ENCODE measurements at regions not wholly inside any gene's neighbourhood (a gene's known extent, or its start where the extent isn't known, plus 50 kb on each side); places are given as distances from the start of the nearest gene placed in this dataset.

GRCh38 chr14:83470959-83471695 is 1937.5 kb upstream of the SEL1L start:
- Histone ChIP-seq H3K9me3 (no peaks in the 10 kb centered on the region), H3K27ac (no peak overlapping the region), H3K4me1 (no peaks in the 10 kb centered on the region), H3K4me3 (no peak overlapping the region), H3K36me3 (no peaks in the 10 kb centered on the region), H3K27me3 (no peaks in the 10 kb centered on the region)
- no peak for TF ChIP-seq EP300 (IDR thresholded peaks at IDR 0.05)
- TF ChIP-seq POLR2A (IDR thresholded peaks at IDR 0.05): no peak
- no peak for TF ChIP-seq POLR2AphosphoS5 (IDR thresholded peaks at IDR 0.05)
- TF ChIP-seq CTCF (IDR thresholded peaks at IDR 0.05): no peak
- WGBS, 2 donors: 79 to 95% methylated on average over 1 of the region's 1 CpG
- intact Hi-C loops (cut with DNase I): no loop called here
- no peak for DNase-seq

- DNase-seq: no peak
- Histone ChIP-seq H3K36me3 (no peaks in the 10 kb centered on the region), H3K4me3 (no peak overlapping the region), H3K27ac (no peak overlapping the region), H3K4me1 (no peaks in the 10 kb centered on the region), H3K9me3 (no peaks in the 10 kb centered on the region), H3K27me3 (no peaks in the 10 kb centered on the region)
- TF ChIP-seq CTCF (IDR thresholded peaks at IDR 0.05): no peak
- no peak for TF ChIP-seq POLR2AphosphoS5 (IDR thresholded peaks at IDR 0.05)
- TF ChIP-seq EP300 (IDR thresholded peaks at IDR 0.05): no peak
- no peak for TF ChIP-seq POLR2A (IDR thresholded peaks at IDR 0.05)
- intact Hi-C loops (cut with DNase I): no loop called here
- 59 to 80% methylated on average over 3 of the region's 3 CpGs for WGBS, 2 donors
Observed at GRCh38 chr14:83473416-83474235, 1940.0 kb upstream of the SEL1L start.

- no peak overlapping the region for H3K4me3 ChIP-seq
- WGBS, 2 donors: 87 to 90% methylated on average over 6 of the region's 6 CpGs
- no peaks in the 10 kb centered on the region for H3K36me3 ChIP-seq
- no peak for DNase-seq
- no peaks in the 10 kb centered on the region for H3K9me3 ChIP-seq
- no peaks in the 10 kb centered on the region for H3K27me3 ChIP-seq
- TF ChIP-seq CTCF (IDR thresholded peaks at IDR 0.05): no peak
- no peak for TF ChIP-seq POLR2A (IDR thresholded peaks at IDR 0.05)
- TF ChIP-seq EP300 (IDR thresholded peaks at IDR 0.05): no peak
- TF ChIP-seq POLR2AphosphoS5 (IDR thresholded peaks at IDR 0.05): no peak
- H3K4me1 ChIP-seq: peaks cover 0 to 12% (median 2%) of the 10 kb centered on the region in 4 donors
- H3K27ac ChIP-seq: no peak overlapping the region
- intact Hi-C loops (cut with DNase I): no loop called here
Observed at GRCh38 chr14:83478741-83479140, 1945.1 kb upstream of the SEL1L start.

- TF ChIP-seq POLR2A (IDR thresholded peaks at IDR 0.05) (no peak), POLR2AphosphoS5 (IDR thresholded peaks at IDR 0.05) (no peak), EP300 (IDR thresholded peaks at IDR 0.05) (no peak), CTCF (IDR thresholded peaks at IDR 0.05) (no peak)
- no peaks in the 10 kb centered on the region for H3K36me3 ChIP-seq
- 53 to 66% methylated on average over 1 of the region's 1 CpG for WGBS, 2 donors
- no peaks in the 10 kb centered on the region for H3K9me3 ChIP-seq
- no peaks in the 10 kb centered on the region for H3K27me3 ChIP-seq
- no peak overlapping the region for H3K4me3 ChIP-seq
- no peak overlapping the region for H3K27ac ChIP-seq
- H3K4me1 ChIP-seq: peaks cover 0 to 12% (median 2%) of the 10 kb centered on the region in 4 donors
- DNase-seq: no peak
- intact Hi-C loops (cut with DNase I): no loop called here
Observed at GRCh38 chr14:83483063-83483462, 1949.4 kb upstream of the SEL1L start.

Data from sigmoid colon (tissue), 6 donors.